Spleen (tissue), 7 donors: ENCODE measurements at regions not wholly inside any gene's neighbourhood (a gene's known extent, or its start where the extent isn't known, plus 50 kb on each side); places are given as distances from the start of the nearest gene placed in this dataset.

Source experiments
- POLR2AphosphoS5 ChIP-seq, 3 donors: sonication (generic); formaldehyde crosslinking; IDR thresholded peaks; one replicate each; pipeline ENCODE4 v1.5.1; 2017; ENCODE audit warnings: antibody characterized with exemption in 3 of 3
- TF ChIP-seq, protein P1 (sequence below), 11 experiments: fragments of 200-600 bp in 7 of 11; fragments of 450-650 bp in 4 of 11; sonication (generic) in 4 of 11; IDR thresholded peaks in 8 of 11; conservative IDR thresholded peaks in 3 of 11; 1 replicate in 7 of 11; 2 replicates in 4 of 11; pipeline versions ENCODE4 v1.4.0 to v1.8.0; 2016 to 2021; ENCODE audit warnings: antibody characterized with exemption in 11 of 11, inconsistent platforms in 4 of 11, mild to moderate bottlenecking in 1 of 11
- donor health status: DM: no; HTN: no; CAD: no; lungs with moderate emphysema.
- donor health status: DM: no; HTN: no; CAD: no.
- donor health status: DM: no; HTN: no; CAD: no.

DNA sequence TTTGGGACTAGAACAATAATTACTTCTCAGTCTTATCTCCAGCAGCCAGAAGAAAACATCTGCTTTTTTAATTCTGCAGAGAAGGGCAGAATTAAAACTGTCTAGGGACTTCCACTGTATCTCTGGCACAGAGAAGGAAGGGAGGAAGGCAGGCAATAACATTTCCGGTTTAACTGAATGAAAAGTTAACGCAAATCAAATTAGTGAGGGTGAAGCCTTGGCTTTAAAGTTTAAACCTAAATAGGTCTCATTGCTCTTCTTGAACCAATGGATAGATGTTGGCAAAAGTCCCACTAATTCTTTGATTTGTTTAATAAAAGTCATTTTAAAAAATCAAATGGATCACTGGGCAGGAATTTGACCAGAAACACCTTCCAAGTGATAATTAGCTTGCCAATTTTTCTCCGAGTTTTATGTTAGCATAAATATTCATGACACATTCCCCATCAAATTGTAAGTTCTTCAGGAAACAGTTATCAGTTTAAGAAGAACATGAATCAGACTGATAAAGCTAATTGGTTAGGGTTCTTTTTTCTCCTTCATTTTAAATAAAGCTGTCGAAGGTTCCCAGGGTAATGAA is 181.9 kb downstream of the SLC15A5 start:
- TF ChIP-seq, protein P1, sequence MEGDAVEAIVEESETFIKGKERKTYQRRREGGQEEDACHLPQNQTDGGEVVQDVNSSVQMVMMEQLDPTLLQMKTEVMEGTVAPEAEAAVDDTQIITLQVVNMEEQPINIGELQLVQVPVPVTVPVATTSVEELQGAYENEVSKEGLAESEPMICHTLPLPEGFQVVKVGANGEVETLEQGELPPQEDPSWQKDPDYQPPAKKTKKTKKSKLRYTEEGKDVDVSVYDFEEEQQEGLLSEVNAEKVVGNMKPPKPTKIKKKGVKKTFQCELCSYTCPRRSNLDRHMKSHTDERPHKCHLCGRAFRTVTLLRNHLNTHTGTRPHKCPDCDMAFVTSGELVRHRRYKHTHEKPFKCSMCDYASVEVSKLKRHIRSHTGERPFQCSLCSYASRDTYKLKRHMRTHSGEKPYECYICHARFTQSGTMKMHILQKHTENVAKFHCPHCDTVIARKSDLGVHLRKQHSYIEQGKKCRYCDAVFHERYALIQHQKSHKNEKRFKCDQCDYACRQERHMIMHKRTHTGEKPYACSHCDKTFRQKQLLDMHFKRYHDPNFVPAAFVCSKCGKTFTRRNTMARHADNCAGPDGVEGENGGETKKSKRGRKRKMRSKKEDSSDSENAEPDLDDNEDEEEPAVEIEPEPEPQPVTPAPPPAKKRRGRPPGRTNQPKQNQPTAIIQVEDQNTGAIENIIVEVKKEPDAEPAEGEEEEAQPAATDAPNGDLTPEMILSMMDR (IDR thresholded peaks at IDR 0.05 in 8 of 11, conservative IDR thresholded peaks at IDR 0.05 in 3 of 11): no peak
- TF ChIP-seq POLR2AphosphoS5 (IDR thresholded peaks at IDR 0.05): no peak
